RPMI7951 (cell line): ENCODE measurements at regions not wholly inside any gene's neighbourhood (a gene's known extent, or its start where the extent isn't known, plus 50 kb on each side); places are given as distances from the start of the nearest gene placed in this dataset.
"Not testable (repeated sequence)": the region's sequence is repeated elsewhere in the genome, so short reads cannot be mapped to it uniquely, and the experiment has no call there.

Experiments
- DNase-seq: peaks from one replicate; pipeline ENCODE4 v3.0.0-alpha.2; 2012; ENCODE audit warnings: low read depth

- not testable (repeated sequence) for DNase-seq
Measured at GRCh38 chr5:144060091-144060490, 110.4 kb downstream of the YIPF5 start.

- DNase-seq, result peak; percentile 6
Measured at GRCh38 chr5:144060598-144060997, 109.9 kb downstream of the YIPF5 start.

DNA sequence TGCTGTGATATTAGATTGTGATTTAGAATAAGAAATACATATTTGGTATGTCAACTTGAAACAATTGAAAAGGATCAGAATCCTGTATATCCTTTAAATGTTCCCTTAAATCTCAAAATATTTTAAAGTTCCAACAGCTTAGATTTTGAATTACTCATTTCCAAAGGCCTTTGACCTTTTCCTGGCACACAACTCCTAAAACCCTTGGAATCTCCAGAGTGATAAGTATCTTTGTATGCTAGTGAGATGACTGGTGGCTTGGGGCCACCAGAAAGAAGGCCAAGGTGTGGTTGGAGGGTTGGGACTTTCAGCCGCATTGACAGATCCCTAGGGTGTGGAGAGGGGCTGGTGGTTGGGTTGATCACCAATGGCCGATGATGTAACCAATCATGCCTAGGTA, 104.7 kb downstream of the YIPF5 start:
- DNase-seq, result no peak

DNA sequence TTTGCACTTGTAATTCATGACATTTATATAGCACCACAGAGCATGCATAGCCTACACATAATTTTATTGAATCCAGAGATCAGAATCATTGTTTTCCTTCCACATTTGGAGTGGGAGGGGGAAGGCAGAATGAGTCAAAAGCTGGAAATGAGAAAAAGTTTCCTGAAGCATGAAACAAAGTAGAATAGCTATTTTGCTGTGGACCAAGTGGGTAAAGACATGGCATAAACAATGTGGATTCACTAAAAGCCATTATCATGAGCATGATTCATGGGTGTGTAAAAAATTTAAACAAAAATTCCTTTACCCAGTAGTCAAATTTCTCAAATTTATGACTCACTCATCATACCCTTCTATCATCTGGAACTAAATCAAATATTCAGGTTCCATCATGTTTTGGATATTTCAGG, 97.9 kb downstream of the YIPF5 start:
- peak; percentile 7 for DNase-seq

GRCh38 chr5:144076521-144077083, 93.9 kb downstream of the YIPF5 start:
- no peak for DNase-seq

DNA sequence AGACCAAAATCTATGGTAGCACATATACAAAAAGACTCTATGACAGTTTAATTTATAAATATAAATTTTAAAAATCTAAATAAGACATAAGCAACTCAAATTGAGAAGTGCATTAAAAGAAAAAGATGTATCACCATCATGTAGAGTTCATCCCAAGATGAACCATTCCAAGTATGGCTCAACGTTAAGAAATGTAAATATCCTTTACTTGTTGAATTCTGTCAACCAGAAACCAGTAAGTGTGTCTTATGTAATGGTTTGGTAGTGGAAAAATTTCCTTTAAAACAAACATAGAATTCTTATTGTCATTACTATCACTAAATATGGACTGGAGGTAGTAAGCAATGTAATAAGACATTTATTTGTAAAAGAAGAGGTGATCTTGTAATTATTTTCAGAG, 87.3 kb downstream of the YIPF5 start:
- no peak for DNase-seq

- DNase-seq, result no peak
Measured at GRCh38 chr5:144084971-144085370, 85.5 kb downstream of the YIPF5 start.

GRCh38 chr5:144085381-144085780, 85.1 kb downstream of the YIPF5 start:
- no peak for DNase-seq

GRCh38 chr5:144086295-144086694, 84.2 kb downstream of the YIPF5 start:
- DNase-seq, result no peak

DNA sequence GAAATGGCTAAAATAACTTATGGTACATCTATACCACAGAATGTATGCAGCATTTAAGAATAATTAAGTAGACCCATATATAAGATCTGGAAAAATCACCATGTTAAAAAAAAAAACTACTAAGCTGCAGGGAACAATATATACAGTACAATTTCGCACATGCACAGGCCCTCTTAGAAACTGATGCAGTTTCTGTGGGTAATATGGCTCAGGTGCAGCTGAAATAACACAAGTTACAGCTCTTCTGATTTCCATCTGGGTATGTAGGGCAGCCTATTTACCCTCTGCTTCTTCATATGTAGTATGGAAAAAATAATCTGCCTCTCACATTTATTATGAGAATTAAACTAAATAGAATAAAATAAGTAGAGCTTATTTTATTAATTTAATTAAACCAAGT, 82.9 kb downstream of the YIPF5 start:
- DNase-seq, result no peak

- no peak for DNase-seq
Measured at GRCh38 chr5:144088206-144089064, 82.0 kb downstream of the YIPF5 start.

GRCh38 chr5:144089401-144090021, 80.9 kb downstream of the YIPF5 start:
- DNase-seq, result no peak

GRCh38 chr5:144092508-144092907, 78.0 kb downstream of the YIPF5 start:
- no peak for DNase-seq

GRCh38 chr5:144093400-144093799, 77.1 kb downstream of the YIPF5 start:
- DNase-seq, result no peak

- no peak for DNase-seq
Measured at GRCh38 chr5:144093868-144094267, 76.6 kb downstream of the YIPF5 start.

- DNase-seq, result no peak
Measured at GRCh38 chr5:144100702-144101101, 69.8 kb downstream of the YIPF5 start.

- DNase-seq, result no peak
Measured at GRCh38 chr5:144101616-144102015, 68.8 kb downstream of the YIPF5 start.

GRCh38 chr5:144102361-144102760, 68.1 kb downstream of the YIPF5 start:
- no peak for DNase-seq

DNA sequence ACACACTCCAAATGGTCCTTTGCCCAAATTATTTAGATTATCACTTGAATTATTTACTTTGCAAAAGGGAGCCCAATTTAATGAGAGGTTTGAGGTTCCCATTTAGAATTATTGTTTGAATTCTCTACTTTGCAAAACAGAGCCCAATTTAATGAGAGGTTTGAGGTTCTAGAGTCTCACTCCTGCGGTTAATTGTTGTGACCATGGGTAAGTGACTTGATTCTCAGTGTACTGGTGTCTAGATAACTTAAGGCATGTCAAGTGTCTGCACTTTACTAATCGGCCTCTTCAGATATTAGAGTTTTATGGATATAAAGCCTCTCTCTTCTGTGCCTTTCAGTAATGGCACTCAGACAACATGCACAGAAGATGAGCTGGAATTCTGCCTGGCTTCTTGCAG, 67.5 kb downstream of the YIPF5 start:
- DNase-seq, result no peak

DNA sequence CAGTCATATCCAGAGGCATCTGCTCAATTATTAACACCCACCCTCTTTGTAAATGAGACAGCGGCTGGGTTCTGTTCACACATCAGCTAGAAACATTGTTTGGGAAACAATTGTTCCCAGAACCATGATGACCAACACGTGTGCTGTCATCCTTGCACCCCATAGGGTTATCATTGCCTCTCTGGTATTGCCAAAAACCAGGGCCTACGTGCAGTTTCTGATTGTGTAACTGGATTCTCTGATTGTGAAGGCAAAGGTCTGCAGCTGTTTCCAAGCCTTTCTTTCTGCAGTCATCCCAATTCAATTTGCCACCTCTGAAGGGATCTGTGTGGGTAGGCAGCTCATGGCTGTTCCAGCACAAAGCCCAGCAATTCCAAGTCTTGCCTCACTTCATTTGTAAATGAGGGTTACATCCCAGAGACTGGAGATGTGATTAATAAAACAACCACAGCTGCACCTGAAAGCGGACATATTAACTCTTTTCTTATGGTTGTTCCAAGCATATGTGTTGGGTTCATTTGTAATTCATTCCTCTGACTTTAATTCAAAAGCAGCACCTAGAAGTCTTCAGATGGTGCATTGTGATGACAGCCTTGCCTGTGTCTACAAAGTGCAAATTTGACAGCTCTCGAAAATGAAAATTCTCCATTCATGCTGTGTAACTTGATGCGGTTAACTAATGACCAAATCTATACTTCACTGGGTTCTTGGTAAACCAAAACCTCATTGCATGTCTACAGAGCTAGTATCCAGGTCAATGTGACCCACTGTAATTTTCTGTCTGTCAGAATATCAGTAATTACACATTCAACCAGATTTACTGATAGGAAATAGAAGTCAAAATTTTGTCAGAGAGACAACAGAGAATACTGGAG, 66.6 kb downstream of the YIPF5 start:
- DNase-seq, result no peak

- DNase-seq, result no peak
Measured at GRCh38 chr5:144105371-144105770, 65.1 kb downstream of the YIPF5 start.

- no peak for DNase-seq
Measured at GRCh38 chr5:144108131-144108530, 62.3 kb downstream of the YIPF5 start.
